Neuronal stem cell (in vitro differentiated cells): ENCODE measurements at regions not wholly inside any gene's neighbourhood (a gene's known extent, or its start where the extent isn't known, plus 50 kb on each side); places are given as distances from the start of the nearest gene placed in this dataset.
A peak's percentile ranks its signal among the peaks of the same experiment; 100 is the strongest.

Experiments
- DNase-seq: peaks from one replicate; pipeline ENCODE4 v3.0.0-alpha.2; 2013; ENCODE audit warnings: low spot score
- H2AFZ ChIP-seq: one replicate; pipeline ENCODE4 v1.6.1; 2013; ENCODE audit warnings: mild to moderate bottlenecking, low read length, inconsistent platforms
- H2AK5ac ChIP-seq: 2 replicates; pipeline ENCODE4 v1.6.1; 2013; ENCODE audit warnings: low read depth, mild to moderate bottlenecking, inconsistent platforms, low read length, moderate library complexity, mixed read lengths
- H2BK120ac ChIP-seq: 2 replicates; pipeline ENCODE4 v1.6.1; 2013; ENCODE audit warnings: low read depth, mild to moderate bottlenecking, inconsistent platforms, low read length, moderate library complexity, mixed read lengths
- H2BK12ac ChIP-seq: one replicate; pipeline ENCODE4 v1.6.1; 2013; ENCODE audit warnings: low read length, inconsistent platforms
- H2BK15ac ChIP-seq: 2 replicates; pipeline ENCODE4 v1.6.1; 2013; ENCODE audit warnings: mild to moderate bottlenecking, low read length, inconsistent platforms, mixed read lengths
- H2BK5ac ChIP-seq: one replicate; pipeline ENCODE4 v1.6.1; 2013; ENCODE audit warnings: inconsistent platforms, mild to moderate bottlenecking, low read length, moderate library complexity
- H3K14ac ChIP-seq: one replicate; pipeline ENCODE4 v1.6.1; 2013; ENCODE audit warnings: low read length, inconsistent platforms
- H3K18ac ChIP-seq: 2 replicates; pipeline ENCODE4 v1.6.1; 2013; ENCODE audit warnings: low read length, inconsistent platforms
- H3K23ac ChIP-seq: 2 replicates; pipeline ENCODE4 v1.6.1; 2013; ENCODE audit warnings: low read depth, mild to moderate bottlenecking, mixed read lengths, low read length, inconsistent platforms; ENCODE audit not compliant: poor library complexity
- H3K27ac ChIP-seq: replicated peaks from 3 replicates; pipeline ENCODE4 v1.5.1; 2013; ENCODE audit warnings: low read length, inconsistent platforms
- H3K27me3 ChIP-seq, 3 experiments: 2 replicates each; pipeline ENCODE4 v1.6.1; 2013; ENCODE audit warnings: low read length in 3 of 3, mild to moderate bottlenecking in 2 of 3, inconsistent platforms in 1 of 3, low read depth in 1 of 3, mixed read lengths in 1 of 3, moderate library complexity in 1 of 3; ENCODE audit not compliant: control insufficient read depth in 3 of 3, insufficient read depth in 3 of 3
- H3K36me3 ChIP-seq, 2 donors: replicated peaks in 1 of 2; 2 replicates each; pipeline ENCODE4 v1.6.1; 2013; ENCODE audit warnings: low read length in 2 of 2; ENCODE audit not compliant: control insufficient read depth in 2 of 2, insufficient read depth in 2 of 2
- H3K4ac ChIP-seq: 2 replicates; pipeline ENCODE4 v1.6.1; 2013; ENCODE audit warnings: inconsistent platforms, mild to moderate bottlenecking, low read length, moderate library complexity
- H3K4me1 ChIP-seq, 2 donors: 1 replicate in 1 of 2; 2 replicates in 1 of 2; pipeline ENCODE4 v1.6.1; 2013; ENCODE audit warnings: low read length in 2 of 2, low read depth in 1 of 2; ENCODE audit not compliant: control insufficient read depth in 2 of 2, insufficient read depth in 1 of 2
- H3K4me2 ChIP-seq: one replicate; pipeline ENCODE4 v1.6.1; 2013; ENCODE audit warnings: mild to moderate bottlenecking, low read length, inconsistent platforms; ENCODE audit not compliant: insufficient read depth, poor library complexity, severe bottlenecking
- H3K4me3 ChIP-seq, 2 donors: 2 replicates each; pipeline ENCODE4 v1.5.1; 2013; ENCODE audit warnings: low read length in 2 of 2, mild to moderate bottlenecking in 2 of 2, inconsistent platforms in 1 of 2, moderate library complexity in 1 of 2
- H3K79me1 ChIP-seq: one replicate; pipeline ENCODE4 v1.6.1; 2013; ENCODE audit warnings: low read depth, mild to moderate bottlenecking, inconsistent platforms, low read length, moderate library complexity
- H3K9ac ChIP-seq: one replicate; pipeline ENCODE4 v1.6.1; 2013; ENCODE audit warnings: mild to moderate bottlenecking, low read depth, low read length, inconsistent platforms; ENCODE audit not compliant: poor library complexity
- H3K9me3 ChIP-seq, 2 donors: replicated peaks in 1 of 2; 2 replicates each; pipeline versions ENCODE3 to v1.6.1; 2013; ENCODE audit warnings: low read length in 2 of 2, mild to moderate bottlenecking in 2 of 2, inconsistent platforms in 1 of 2, low read depth in 1 of 2, mixed read lengths in 1 of 2, moderate library complexity in 1 of 2; ENCODE audit not compliant: control insufficient read depth in 2 of 2, insufficient read depth in 1 of 2
- H4K8ac ChIP-seq: one replicate; pipeline ENCODE4 v1.6.1; 2013; ENCODE audit warnings: low read depth, mild to moderate bottlenecking, inconsistent platforms, low read length, moderate library complexity
- H4K91ac ChIP-seq: one replicate; pipeline ENCODE4 v1.6.1; 2013; ENCODE audit warnings: low read length, low read depth, mild to moderate bottlenecking, inconsistent platforms; ENCODE audit not compliant: poor library complexity
- WGBS, 2 donors: extraction: QIAGEN DNeasy Blood & Tissue Kit; methylation state at CpG; one replicate each; pipeline ENCODE4 v1.1.7; 2013; ENCODE audit warnings: missing lambda C conversion rate in 2 of 2, mixed read lengths in 1 of 2; ENCODE audit not compliant: insufficient read length in 2 of 2, insufficient replicate concordance in 1 of 2; ENCODE audit errors: extremely low coverage in 2 of 2; 5-methylcytosine and 5-hydroxymethylcytosine counted together

- peak; percentile 9 for DNase-seq
- no CpG with 5 or more reads among the region's 12 CpGs for WGBS, 2 donors
- Histone ChIP-seq H3K4me3 (no peak overlapping the region), H3K4ac (no peak overlapping the region), H2BK120ac (no peak overlapping the region), H3K4me1 (peaks cover 0 to 10% of the 10 kb centered on the region in 2 donors), H3K79me1 (no peaks in the 10 kb centered on the region), H2AK5ac (no peak overlapping the region), H2BK15ac (no peak overlapping the region), H3K9me3 (no peaks in the 10 kb centered on the region), H3K27me3 (no peaks in the 10 kb centered on the region), H4K8ac (no peak overlapping the region), H3K27ac (peak overlapping the region; percentile 12), H2BK12ac (no peak overlapping the region), H4K91ac (no peak overlapping the region), H3K18ac (no peak overlapping the region), H3K14ac (no peak overlapping the region), H3K9ac (no peak overlapping the region), H3K36me3 (no peaks in the 10 kb centered on the region), H2AFZ (peak overlapping the region; percentile 5), H2BK5ac (no peak overlapping the region), H3K23ac (no peak overlapping the region), H3K4me2 (no peak overlapping the region)
These were observed 121.0 kb upstream of the ADAMTS18 start for GRCh38 chr16:77555791-77556190.

- no peak overlapping the region for H3K4me2 ChIP-seq
- H3K79me1 ChIP-seq: no peaks in the 10 kb centered on the region
- no peak overlapping the region for H2AK5ac ChIP-seq
- H2AFZ ChIP-seq: peak overlapping the region; percentile 5
- peak; percentile 14 for DNase-seq
- peak overlapping the region; percentile 12 for H3K27ac ChIP-seq
- H4K8ac ChIP-seq: no peak overlapping the region
- H2BK12ac ChIP-seq: no peak overlapping the region
- H3K4me1 ChIP-seq: peaks cover 0 to 10% of the 10 kb centered on the region in 2 donors
- no peak overlapping the region for H4K91ac ChIP-seq
- H2BK120ac ChIP-seq: no peak overlapping the region
- no CpG with 5 or more reads among the region's 10 CpGs for WGBS, 2 donors
- no peaks in the 10 kb centered on the region for H3K27me3 ChIP-seq
- H2BK5ac ChIP-seq: no peak overlapping the region
- no peak overlapping the region for H3K14ac ChIP-seq
- peak overlapping the region; percentile 22 for H3K18ac ChIP-seq
- no peak overlapping the region for H3K9ac ChIP-seq
- no peak overlapping the region for H3K4ac ChIP-seq
- no peaks in the 10 kb centered on the region for H3K36me3 ChIP-seq
- no peak overlapping the region for H3K4me3 ChIP-seq
- H2BK15ac ChIP-seq: no peak overlapping the region
- H3K23ac ChIP-seq: no peak overlapping the region
- no peaks in the 10 kb centered on the region for H3K9me3 ChIP-seq
These were observed 121.5 kb upstream of the ADAMTS18 start for GRCh38 chr16:77556201-77556873.

- Histone ChIP-seq H3K4me1 (peaks cover 0 to 10% of the 10 kb centered on the region in 2 donors), H3K23ac (no peak overlapping the region), H3K4me2 (no peak overlapping the region), H2BK12ac (no peak overlapping the region), H3K27ac (no peak overlapping the region), H3K4ac (no peak overlapping the region), H2AK5ac (no peak overlapping the region), H3K27me3 (no peaks in the 10 kb centered on the region), H3K9me3 (no peaks in the 10 kb centered on the region), H2AFZ (no peak overlapping the region), H3K9ac (no peak overlapping the region), H2BK5ac (no peak overlapping the region), H2BK120ac (no peak overlapping the region), H4K91ac (no peak overlapping the region), H3K14ac (no peak overlapping the region), H4K8ac (no peak overlapping the region), H3K18ac (no peak overlapping the region), H2BK15ac (no peak overlapping the region), H3K36me3 (no peaks in the 10 kb centered on the region), H3K4me3 (no peak overlapping the region), H3K79me1 (no peaks in the 10 kb centered on the region)
- WGBS, 2 donors: no CpG with 5 or more reads among the region's 2 CpGs
- DNase-seq: no peak
These were observed 122.6 kb upstream of the ADAMTS18 start for GRCh38 chr16:77557385-77557784.

GRCh38 chr16:77558786-77559185, 124.0 kb upstream of the ADAMTS18 start:
- no peak overlapping the region for H2BK12ac ChIP-seq
- peaks cover 0 to 10% of the 10 kb centered on the region in 2 donors for H3K4me1 ChIP-seq
- H4K8ac ChIP-seq: no peak overlapping the region
- no peak overlapping the region for H4K91ac ChIP-seq
- no peak overlapping the region for H3K4me2 ChIP-seq
- H2AFZ ChIP-seq: no peak overlapping the region
- H2AK5ac ChIP-seq: no peak overlapping the region
- H3K36me3 ChIP-seq: no peaks in the 10 kb centered on the region
- H2BK15ac ChIP-seq: no peak overlapping the region
- DNase-seq: no peak
- H3K27me3 ChIP-seq: no peaks in the 10 kb centered on the region
- H3K9ac ChIP-seq: no peak overlapping the region
- H3K27ac ChIP-seq: no peak overlapping the region
- H3K79me1 ChIP-seq: no peaks in the 10 kb centered on the region
- H3K14ac ChIP-seq: no peak overlapping the region
- H3K23ac ChIP-seq: no peak overlapping the region
- H2BK120ac ChIP-seq: no peak overlapping the region
- no peak overlapping the region for H3K4me3 ChIP-seq
- no peak overlapping the region for H3K4ac ChIP-seq
- no peak overlapping the region for H3K18ac ChIP-seq
- WGBS, 2 donors: no CpG with 5 or more reads among the region's 2 CpGs
- H2BK5ac ChIP-seq: no peak overlapping the region
- H3K9me3 ChIP-seq: no peaks in the 10 kb centered on the region
